Loucy (cell line): ENCODE measurements at regions not wholly inside any gene's neighbourhood (a gene's known extent, or its start where the extent isn't known, plus 50 kb on each side); places are given as distances from the start of the nearest gene placed in this dataset.

Experiments used
- H2AFZ ChIP-seq: fragments of 200-600 bp; sonication (generic); 2 replicates; pipeline ENCODE4 v1.6.0; 2016; ENCODE audit warnings: antibody characterized with exemption, mild to moderate bottlenecking, low read length, moderate library complexity
- H3F3A ChIP-seq: fragments of 200-600 bp; 2 replicates; pipeline ENCODE4 v1.6.0; 2016; ENCODE audit warnings: antibody characterized with exemption, low read depth, mild to moderate bottlenecking
- H3K27me3 ChIP-seq: fragments of 200-600 bp; sonication (generic); 2 replicates; pipeline ENCODE4 v1.6.1; 2014; ENCODE audit warnings: low read length, mild to moderate bottlenecking; ENCODE audit not compliant: insufficient read depth, poor library complexity, severe bottlenecking
- H3K36me3 ChIP-seq: fragments of 200-600 bp; sonication (generic); 2 replicates; pipeline ENCODE4 v1.6.1; 2016; ENCODE audit warnings: low read length; ENCODE audit not compliant: insufficient read depth
- H3K4me1 ChIP-seq: fragments of 200-600 bp; sonication (generic); 2 replicates; pipeline ENCODE4 v1.5.1; 2014; ENCODE audit warnings: low read length, mild to moderate bottlenecking; ENCODE audit not compliant: insufficient read depth, poor library complexity, severe bottlenecking
- H3K4me2 ChIP-seq: fragments of 200-600 bp; sonication (generic); 2 replicates; pipeline ENCODE4 v1.6.0; 2014; ENCODE audit warnings: antibody characterized with exemption, low read length, low read depth, mild to moderate bottlenecking; ENCODE audit not compliant: poor library complexity, severe bottlenecking
- H3K4me3 ChIP-seq: fragments of 200-600 bp; sonication (generic); 2 replicates; pipeline ENCODE4 v1.5.1; 2014; ENCODE audit warnings: low read length, mild to moderate bottlenecking, mixed read lengths; ENCODE audit not compliant: poor library complexity, severe bottlenecking
- H3K79me2 ChIP-seq: fragments of 200-600 bp; sonication (generic); 2 replicates; pipeline ENCODE4 v1.6.1; 2014; ENCODE audit warnings: low read length; ENCODE audit not compliant: insufficient read depth
- H3K9ac ChIP-seq: fragments of 200-600 bp; sonication (generic); 2 replicates; pipeline ENCODE4 v1.6.0; 2014; ENCODE audit warnings: mild to moderate bottlenecking, low read depth, low read length, moderate library complexity; ENCODE audit not compliant: poor library complexity, severe bottlenecking
- H3K9me2 ChIP-seq: fragments of 200-600 bp; sonication (generic); replicated peaks from 2 replicates; pipeline ENCODE4 v1.6.1; 2016; ENCODE audit warnings: low read depth, low read length, mixed read lengths
- H3K9me3 ChIP-seq: fragments of 200-600 bp; sonication (generic); 2 replicates; pipeline ENCODE4 v1.6.1; 2014; ENCODE audit warnings: mild to moderate bottlenecking, antibody characterized with exemption, low read length, low read depth; ENCODE audit not compliant: insufficient read depth
- H4K20me1 ChIP-seq: fragments of 200-600 bp; sonication (generic); 2 replicates; pipeline ENCODE4 v1.6.0; 2014; ENCODE audit warnings: antibody characterized with exemption, low read length, mild to moderate bottlenecking; ENCODE audit not compliant: insufficient read depth, poor library complexity, severe bottlenecking
- EZH2phosphoT487 ChIP-seq: fragments of 200-600 bp; IDR thresholded peaks from 2 replicates; pipeline ENCODE4 v1.6.1; 2018; ENCODE audit warnings: antibody characterized with exemption, mild to moderate bottlenecking, moderate library complexity, borderline replicate concordance
- TF ChIP-seq, protein P1 (sequence below): fragments of 200-600 bp; sonication (generic); conservative IDR thresholded peaks from 2 replicates; pipeline ENCODE4 v1.5.1; 2014; ENCODE audit warnings: mild to moderate bottlenecking, antibody characterized with exemption, low read length

DNA sequence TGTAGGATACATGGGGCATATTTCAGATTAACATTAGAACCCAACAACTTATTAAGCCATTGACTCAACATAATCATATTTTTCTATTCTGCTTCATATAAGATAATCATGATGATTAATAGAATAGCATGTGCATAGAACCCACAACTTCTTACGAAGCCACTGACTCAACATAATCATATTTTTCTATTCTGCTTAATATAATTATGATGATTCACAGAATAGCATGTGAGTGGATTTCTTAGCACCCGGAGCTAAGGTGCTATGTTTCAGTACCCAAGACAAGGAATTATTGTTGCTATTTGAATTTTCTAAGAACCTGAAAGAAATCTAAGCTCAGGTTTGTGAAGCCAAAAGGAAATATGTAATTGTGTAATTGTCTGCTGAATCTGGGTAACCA, 96.8 kb downstream of the TENT5A start:
- no peaks in the 10 kb centered on the region for H3F3A ChIP-seq
- H3K4me2 ChIP-seq = no peak overlapping the region
- no peaks in the 10 kb centered on the region for H3K9me2 ChIP-seq
- no peak for TF ChIP-seq EZH2phosphoT487
- TF ChIP-seq, protein P1, sequence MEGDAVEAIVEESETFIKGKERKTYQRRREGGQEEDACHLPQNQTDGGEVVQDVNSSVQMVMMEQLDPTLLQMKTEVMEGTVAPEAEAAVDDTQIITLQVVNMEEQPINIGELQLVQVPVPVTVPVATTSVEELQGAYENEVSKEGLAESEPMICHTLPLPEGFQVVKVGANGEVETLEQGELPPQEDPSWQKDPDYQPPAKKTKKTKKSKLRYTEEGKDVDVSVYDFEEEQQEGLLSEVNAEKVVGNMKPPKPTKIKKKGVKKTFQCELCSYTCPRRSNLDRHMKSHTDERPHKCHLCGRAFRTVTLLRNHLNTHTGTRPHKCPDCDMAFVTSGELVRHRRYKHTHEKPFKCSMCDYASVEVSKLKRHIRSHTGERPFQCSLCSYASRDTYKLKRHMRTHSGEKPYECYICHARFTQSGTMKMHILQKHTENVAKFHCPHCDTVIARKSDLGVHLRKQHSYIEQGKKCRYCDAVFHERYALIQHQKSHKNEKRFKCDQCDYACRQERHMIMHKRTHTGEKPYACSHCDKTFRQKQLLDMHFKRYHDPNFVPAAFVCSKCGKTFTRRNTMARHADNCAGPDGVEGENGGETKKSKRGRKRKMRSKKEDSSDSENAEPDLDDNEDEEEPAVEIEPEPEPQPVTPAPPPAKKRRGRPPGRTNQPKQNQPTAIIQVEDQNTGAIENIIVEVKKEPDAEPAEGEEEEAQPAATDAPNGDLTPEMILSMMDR = no peak
- H3K4me3 ChIP-seq = no peak overlapping the region
- no peak overlapping the region for H2AFZ ChIP-seq
- H3K9ac ChIP-seq = no peak overlapping the region
- no peaks in the 10 kb centered on the region; the same call in 1 of the 2 replicates for H3K36me3 ChIP-seq
- no peaks in the 10 kb centered on the region for H3K4me1 ChIP-seq
- no peaks in the 10 kb centered on the region for H3K9me3 ChIP-seq
- no peaks in the 10 kb centered on the region for H3K79me2 ChIP-seq
- no peaks in the 10 kb centered on the region for H3K27me3 ChIP-seq
- H4K20me1 ChIP-seq = no peaks in the 10 kb centered on the region

DNA sequence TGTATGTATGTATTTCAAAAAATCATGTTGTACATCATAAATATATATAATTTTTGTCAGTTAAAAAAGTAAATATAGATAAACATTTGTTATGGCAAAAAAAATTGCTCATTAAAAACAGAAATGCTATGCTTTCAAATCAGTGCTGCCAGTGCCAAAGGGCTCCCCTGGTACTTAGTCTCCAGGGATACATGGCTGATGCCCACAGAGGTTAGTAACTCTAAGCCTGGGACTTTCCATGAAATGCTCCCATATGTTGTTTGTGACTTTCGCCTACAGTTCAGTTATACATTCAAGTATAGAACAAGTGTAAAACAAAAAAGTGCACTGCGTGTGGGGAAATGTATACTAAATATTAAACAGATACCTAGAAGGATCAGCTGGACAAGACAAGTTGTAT, 104.0 kb downstream of the TENT5A start:
- no peak overlapping the region for H3K4me2 ChIP-seq
- no peak overlapping the region for H3K9ac ChIP-seq
- no peak overlapping the region for H2AFZ ChIP-seq

DNA sequence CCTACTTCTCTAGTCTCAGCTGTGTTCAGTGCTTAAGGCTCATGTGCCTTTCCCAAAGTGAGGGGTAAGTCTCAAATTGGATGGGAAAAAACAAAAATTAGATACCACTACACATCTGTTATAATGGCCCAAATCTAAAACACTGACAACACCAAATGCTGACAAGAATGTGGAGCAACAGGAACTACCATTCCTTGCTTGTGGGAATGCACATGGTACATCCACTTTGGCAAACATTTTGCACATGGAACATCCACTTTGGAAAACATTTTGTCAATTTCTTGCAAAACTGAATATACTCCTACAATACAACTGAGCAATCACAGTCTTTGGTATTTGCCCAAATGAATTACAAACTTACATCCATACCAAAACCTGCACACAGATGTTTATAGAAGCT, 109.3 kb downstream of the TENT5A start:
- no peaks in the 10 kb centered on the region for H3F3A ChIP-seq
- no peaks in the 10 kb centered on the region for H3K79me2 ChIP-seq
- H3K9ac ChIP-seq = no peak overlapping the region
- H3K27me3 ChIP-seq = no peaks in the 10 kb centered on the region
- H3K9me2 ChIP-seq = no peaks in the 10 kb centered on the region
- no peaks in the 10 kb centered on the region for H3K36me3 ChIP-seq
- TF ChIP-seq EZH2phosphoT487 = no peak
- TF ChIP-seq, protein P1 = no peak
- H3K4me1 ChIP-seq = peaks cover 5% of the 10 kb centered on the region
- no peaks in the 10 kb centered on the region for H4K20me1 ChIP-seq
- no peaks in the 10 kb centered on the region for H3K9me3 ChIP-seq
- no peak overlapping the region for H3K4me3 ChIP-seq
- no peak overlapping the region for H3K4me2 ChIP-seq
- H2AFZ ChIP-seq = no peak overlapping the region

More for the DNA sequence above, 104.0 kb downstream of the TENT5A start:
- no peak for TF ChIP-seq EZH2phosphoT487
- TF ChIP-seq, protein P1 = no peak
- Histone ChIP-seq H3K79me2 (no peaks in the 10 kb centered on the region), H3K4me1 (peaks cover 5% of the 10 kb centered on the region), H3K9me2 (no peaks in the 10 kb centered on the region), H3K27me3 (no peaks in the 10 kb centered on the region), H3K4me3 (no peak overlapping the region), H3K9me3 (no peaks in the 10 kb centered on the region), H3K36me3 (no peaks in the 10 kb centered on the region), H4K20me1 (no peaks in the 10 kb centered on the region), H3F3A (no peaks in the 10 kb centered on the region)
